T-helper 2 cell (primary cell): ENCODE measurements at regions not wholly inside any gene's neighbourhood (a gene's known extent, or its start where the extent isn't known, plus 50 kb on each side); places are given as distances from the start of the nearest gene placed in this dataset.
"Not testable (repeated sequence)": the region's sequence is repeated elsewhere in the genome, so short reads cannot be mapped to it uniquely, and the experiment has no call there.

Experiments used
- DNase-seq, 5 experiments: peaks; one replicate each; pipeline versions ENCODE4 v3.0.0 to v3.0.0-alpha.2; 2012 to 2022

- no peak for DNase-seq
Measured at GRCh38 chr12:61111218-61111617, 1149.0 kb upstream of the USP15 start.

GRCh38 chr12:61137677-61138414, 1122.4 kb upstream of the USP15 start:
- no peak for DNase-seq

DNA sequence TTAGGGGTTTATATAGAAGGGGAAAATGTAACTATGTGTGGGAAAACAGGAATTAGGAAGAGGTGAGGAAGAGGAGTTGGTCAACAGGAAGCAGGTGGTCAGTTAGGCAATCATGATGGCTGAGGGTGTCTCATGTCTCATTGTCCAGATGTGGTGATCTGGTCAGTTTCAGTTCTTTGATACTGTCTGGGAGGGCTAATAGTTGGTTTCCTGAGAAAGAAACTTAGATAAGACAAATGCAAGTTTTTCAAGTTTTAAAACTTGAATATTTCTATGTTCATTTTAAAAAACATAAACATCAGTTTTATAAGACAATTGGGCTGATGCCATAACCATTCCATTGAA, 1121.8 kb upstream of the USP15 start:
- DNase-seq = no peak

DNA sequence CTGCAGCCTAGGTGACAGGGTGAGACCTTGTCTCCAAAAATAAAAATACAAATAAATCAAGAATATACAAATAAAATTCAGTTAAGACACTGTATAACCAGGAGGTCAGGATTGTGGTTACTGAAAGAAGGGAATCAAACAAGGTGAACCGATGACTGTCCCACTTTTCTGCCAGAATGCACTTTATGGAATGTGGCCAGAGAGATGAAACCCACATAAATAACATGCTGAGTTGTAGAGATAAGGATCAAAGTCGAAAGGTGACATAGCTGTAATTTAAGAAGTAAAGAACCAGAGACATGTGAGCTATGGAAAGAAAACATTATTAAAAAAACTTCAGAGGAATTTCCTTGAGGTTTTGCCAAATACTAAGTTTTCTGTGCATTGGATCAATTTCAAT, 1098.2 kb upstream of the USP15 start:
- DNase-seq = no peak

- DNase-seq = no peak
Measured at GRCh38 chr12:61188801-61189595, 1071.2 kb upstream of the USP15 start.

DNA sequence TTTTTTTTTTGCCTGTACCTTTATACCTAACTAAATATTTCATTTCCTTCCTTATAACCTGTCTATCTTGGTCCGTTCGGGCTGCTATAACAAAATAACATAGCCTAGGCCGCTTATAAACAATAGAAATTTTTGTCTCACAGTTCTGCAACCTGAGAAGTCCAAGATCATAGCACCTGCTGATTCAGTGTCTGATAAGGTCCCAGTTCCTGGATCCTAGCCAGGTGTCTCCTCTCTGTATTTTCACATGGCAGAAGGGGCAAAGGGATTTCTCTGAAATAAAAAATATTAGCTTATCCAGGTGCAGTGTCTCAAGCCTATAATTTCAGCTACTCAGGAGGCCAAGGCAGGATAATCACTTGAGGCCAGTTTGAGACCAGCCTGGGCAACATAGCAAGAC, 1046.6 kb upstream of the USP15 start:
- DNase-seq = no peak

- DNase-seq = no peak
Measured at GRCh38 chr12:61220337-61220736, 1039.9 kb upstream of the USP15 start.

DNA sequence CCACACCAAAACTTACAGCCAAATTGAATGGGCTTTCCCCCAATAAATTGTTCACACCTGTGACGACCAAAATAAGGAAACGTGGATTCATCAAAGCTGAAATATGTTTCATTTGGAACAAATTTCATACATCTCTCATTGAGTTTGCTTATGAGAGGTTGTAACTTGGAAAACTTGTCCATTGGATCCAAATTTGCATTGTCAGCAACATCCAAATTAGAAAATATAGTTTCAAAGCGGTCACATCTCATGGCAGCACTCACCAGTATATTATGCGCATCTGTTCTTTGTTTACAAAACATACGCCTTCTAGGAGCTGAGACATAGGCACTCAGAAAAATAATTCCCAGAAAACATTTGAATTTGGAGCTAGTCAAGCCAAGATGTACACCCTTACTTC, 1028.2 kb upstream of the USP15 start:
- no peak for DNase-seq

DNA sequence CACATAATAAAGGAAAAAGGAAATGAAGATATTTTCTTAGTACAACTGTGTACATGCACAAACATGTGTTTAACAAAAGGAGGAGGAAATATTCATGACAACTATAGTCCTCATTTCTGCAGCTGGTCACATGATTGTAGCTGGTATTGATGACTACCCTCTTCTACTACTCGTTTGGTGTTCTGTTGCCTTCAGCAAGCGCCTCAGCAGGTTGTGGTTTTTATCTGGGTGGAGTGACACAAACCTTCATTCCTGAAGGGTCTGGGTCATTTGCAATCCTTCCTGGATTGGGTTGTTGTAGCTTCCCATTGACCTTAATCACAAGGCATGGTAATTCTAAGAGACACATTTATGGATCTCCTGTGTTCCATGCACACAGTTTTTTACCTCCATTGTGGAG, 1009.9 kb upstream of the USP15 start:
- DNase-seq = no peak

- no peak for DNase-seq
Measured at GRCh38 chr12:61251076-61251475, 1009.1 kb upstream of the USP15 start.

DNA sequence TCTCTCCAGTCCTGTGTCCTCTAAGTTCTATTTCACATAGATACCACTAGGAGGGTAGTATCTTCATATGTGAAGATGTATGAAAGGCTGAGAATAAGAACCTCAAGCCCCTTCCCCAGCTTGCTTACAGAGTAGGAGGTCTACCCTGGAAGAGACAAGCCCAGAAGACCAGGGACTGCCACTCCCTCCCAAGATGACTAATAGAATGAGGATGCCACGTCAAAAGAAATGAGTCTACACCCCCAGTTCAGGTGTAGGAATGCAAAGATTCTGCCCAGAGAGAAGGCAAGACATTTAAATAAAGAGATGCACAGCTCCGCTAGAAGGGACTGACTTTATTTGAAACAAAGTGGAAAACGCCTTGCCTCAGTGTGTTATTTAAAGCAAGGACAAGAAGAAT, 1006.0 kb upstream of the USP15 start:
- no peak for DNase-seq

- not testable (repeated sequence) for DNase-seq
Measured at GRCh38 chr12:61264294-61264693, 995.9 kb upstream of the USP15 start.

GRCh38 chr12:61267474-61267873, 992.7 kb upstream of the USP15 start:
- no peak for DNase-seq

GRCh38 chr12:61272441-61272840, 987.8 kb upstream of the USP15 start:
- no peak for DNase-seq

- DNase-seq = no peak
Measured at GRCh38 chr12:61282790-61283575, 977.2 kb upstream of the USP15 start.

DNA sequence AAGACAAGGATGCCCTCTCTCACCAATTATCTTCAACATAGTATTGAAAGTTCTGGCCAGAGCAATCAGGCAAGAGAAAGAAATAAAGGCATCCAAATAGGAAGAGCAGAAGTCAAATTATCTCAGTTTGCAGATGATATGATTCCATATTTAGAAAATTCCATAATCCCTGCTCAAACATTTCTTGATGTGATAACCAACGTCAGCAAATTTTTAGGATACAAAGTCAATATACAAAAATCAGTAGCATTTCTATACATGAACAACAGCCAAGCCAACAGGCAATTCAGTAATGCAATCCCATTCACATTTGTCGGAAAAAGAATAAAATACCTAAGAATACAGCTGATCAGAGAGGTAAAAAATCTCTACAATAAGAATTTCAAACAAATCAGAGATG, 969.7 kb upstream of the USP15 start:
- no peak for DNase-seq

- DNase-seq = no peak
Measured at GRCh38 chr12:61291647-61292046, 968.6 kb upstream of the USP15 start.

DNA sequence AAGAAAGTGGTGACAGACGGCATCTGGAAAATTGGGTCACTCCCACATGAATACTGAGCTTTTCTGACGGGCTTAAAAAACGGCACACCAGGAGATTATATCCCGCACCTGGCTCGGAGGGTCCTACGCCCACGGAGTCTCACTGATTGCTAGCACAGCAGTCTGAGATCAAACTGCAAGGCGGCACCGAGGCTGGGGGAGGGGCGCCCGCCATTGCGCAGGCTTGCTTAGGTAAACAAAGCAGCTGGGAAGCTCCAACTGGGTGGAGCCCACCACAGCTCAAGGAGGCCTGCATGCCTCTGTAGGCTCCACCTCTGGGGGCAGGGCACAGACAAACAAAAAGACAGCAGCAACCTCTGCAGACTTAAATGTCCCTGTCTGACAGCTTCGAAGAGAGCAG, 966.2 kb upstream of the USP15 start:
- not testable (repeated sequence) for DNase-seq

- no peak for DNase-seq
Measured at GRCh38 chr12:61301817-61302216, 958.4 kb upstream of the USP15 start.

DNA sequence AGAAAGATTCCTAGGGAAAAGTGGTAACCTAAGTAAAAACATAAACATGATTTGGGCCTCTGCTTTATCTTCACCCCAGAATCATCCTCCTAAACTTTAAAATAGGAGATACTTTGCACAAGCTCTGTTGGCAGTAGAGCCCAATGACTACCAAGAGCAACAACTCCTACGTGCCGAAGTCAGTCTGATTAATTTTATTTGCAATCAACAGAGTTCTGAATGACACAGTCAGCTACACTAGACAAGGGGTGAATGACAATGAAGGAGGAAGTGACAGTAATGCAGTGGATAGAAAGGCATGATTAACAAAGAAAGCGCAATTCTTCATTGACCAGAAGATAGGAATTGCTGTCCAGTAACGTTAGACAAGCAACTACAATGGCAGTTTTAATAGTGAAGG, 957.9 kb upstream of the USP15 start:
- no peak for DNase-seq

- no peak for DNase-seq
Measured at GRCh38 chr12:61308220-61308619, 952.0 kb upstream of the USP15 start.

DNA sequence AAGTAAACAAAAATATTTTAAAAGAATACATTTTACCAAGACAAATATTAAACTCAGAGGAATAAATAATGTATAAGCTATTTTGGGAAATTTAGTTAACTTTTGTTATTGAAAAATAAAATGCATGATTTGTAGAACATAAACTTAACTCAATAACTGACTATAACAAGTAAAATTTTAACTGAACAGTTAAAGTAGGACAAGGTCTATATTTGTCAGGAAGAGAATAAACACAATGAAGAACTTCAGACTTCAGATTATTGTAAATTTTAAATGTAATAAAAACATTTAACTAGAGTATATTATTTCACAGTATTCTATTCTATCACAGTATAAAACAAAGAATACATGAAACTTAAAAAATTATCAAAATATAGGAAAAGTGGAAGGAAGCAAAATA, 948.8 kb upstream of the USP15 start:
- DNase-seq = no peak

DNA sequence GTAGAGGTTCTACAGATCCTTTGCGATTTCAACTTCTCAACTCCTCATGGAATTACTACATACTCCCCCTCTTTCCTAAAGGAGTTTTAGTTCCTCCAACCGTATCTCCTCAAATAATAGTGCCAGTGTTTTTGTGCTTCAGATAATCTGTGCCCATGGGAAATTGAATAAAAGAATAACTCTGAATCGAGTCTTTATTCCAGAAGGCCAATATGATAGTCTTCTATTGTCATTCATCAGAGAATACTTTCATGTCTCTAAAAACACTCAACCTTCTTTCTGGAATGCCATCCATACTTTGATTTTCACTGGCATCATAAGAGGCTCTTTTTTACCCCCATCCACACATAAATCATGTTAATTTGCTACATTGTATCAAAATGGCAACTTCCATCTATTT, 911.3 kb upstream of the USP15 start:
- DNase-seq = no peak

GRCh38 chr12:61355105-61355504, 905.1 kb upstream of the USP15 start:
- DNase-seq = no peak
